Neural cell (in vitro differentiated cells): ENCODE measurements at regions not wholly inside any gene's neighbourhood (a gene's known extent, or its start where the extent isn't known, plus 50 kb on each side); places are given as distances from the start of the nearest gene placed in this dataset.

Source experiments
- H2AFZ ChIP-seq: fragments of 200-600, 300-800 bp; sonication (generic), shearing (Covaris generic); 2 replicates; pipeline ENCODE4 v1.6.0; 2014; ENCODE audit warnings: low read depth, mild to moderate bottlenecking, antibody characterized with exemption, low read length, moderate library complexity
- H3F3A ChIP-seq: fragments of 200-600 bp; shearing (Covaris generic); 2 replicates; pipeline ENCODE4 v1.6.1; 2016; ENCODE audit warnings: mild to moderate bottlenecking, moderate library complexity, mixed read lengths, antibody characterized with exemption, low read length; ENCODE audit not compliant: insufficient read depth, poor library complexity, severe bottlenecking
- H3K27ac ChIP-seq: fragments of 200-600, 300-800 bp; sonication (generic), shearing (Covaris generic); 2 replicates; pipeline ENCODE4 v1.5.1; 2014; ENCODE audit warnings: mild to moderate bottlenecking, low read length, moderate library complexity
- H3K27me3 ChIP-seq: fragments of 300-800, 200-600 bp; sonication (generic), shearing (Covaris generic); 2 replicates; pipeline ENCODE4 v1.6.0; 2014; ENCODE audit warnings: mild to moderate bottlenecking, low read depth, low read length, moderate library complexity; ENCODE audit not compliant: insufficient read depth
- H3K36me3 ChIP-seq: fragments of 300-800, 200-600 bp; sonication (generic), shearing (Covaris generic); 2 replicates; pipeline ENCODE4 v1.5.1; 2014; ENCODE audit warnings: mild to moderate bottlenecking, antibody characterized with exemption, low read length, moderate library complexity; ENCODE audit not compliant: insufficient read depth
- H3K4me2 ChIP-seq: fragments of 300-800, 200-600 bp; sonication (generic), shearing (Covaris generic); 2 replicates; pipeline ENCODE4 v1.6.0; 2014; ENCODE audit warnings: mild to moderate bottlenecking, low read length
- H3K4me3 ChIP-seq: fragments of 300-800, 200-600 bp; sonication (generic), shearing (Covaris generic); 2 replicates; pipeline ENCODE4 v1.5.1; 2014; ENCODE audit warnings: mild to moderate bottlenecking, low read length, moderate library complexity
- H3K79me2 ChIP-seq: fragments of 200-600 bp; shearing (Covaris generic); replicated peaks from 2 replicates; pipeline ENCODE4 v1.6.0; 2014; ENCODE audit warnings: mild to moderate bottlenecking, low read length, moderate library complexity; ENCODE audit not compliant: insufficient read depth
- H3K9ac ChIP-seq: fragments of 300-800, 200-600 bp; sonication (generic), shearing (Covaris generic); 2 replicates; pipeline ENCODE4 v1.6.1; 2016; ENCODE audit warnings: mild to moderate bottlenecking, low read length, mixed read lengths
- H3K9me2 ChIP-seq: fragments of 200-600 bp; shearing (Covaris generic); 2 replicates; pipeline ENCODE4 v1.6.1; 2016; ENCODE audit warnings: mild to moderate bottlenecking, low read length, mixed read lengths; ENCODE audit not compliant: insufficient read depth
- H3K9me3 ChIP-seq: fragments of 200-600, 300-800 bp; sonication (generic), shearing (Covaris generic); 2 replicates; pipeline ENCODE4 v1.6.1; 2016; ENCODE audit warnings: mild to moderate bottlenecking, mixed run types, low read length, moderate library complexity, mixed read lengths
- H4K20me1 ChIP-seq: fragments of 200-600 bp; shearing (Covaris generic); 2 replicates; pipeline ENCODE4 v1.6.1; 2016; ENCODE audit warnings: mild to moderate bottlenecking, mixed run types; ENCODE audit not compliant: insufficient read depth
- EP300 ChIP-seq: fragments of 450-650 bp; conservative IDR thresholded peaks from 2 replicates; pipeline ENCODE4 v1.6.1; 2014; ENCODE audit warnings: antibody characterized with exemption, mild to moderate bottlenecking, moderate library complexity; ENCODE audit not compliant: poor library complexity, severe bottlenecking
- EZH2 ChIP-seq: fragments of 200-600, 300-800 bp; shearing (Covaris generic), sonication (generic); IDR thresholded peaks from 2 replicates; pipeline ENCODE4 v1.6.1; 2014; ENCODE audit warnings: antibody characterized with exemption, low read length, borderline replicate concordance, mild to moderate bottlenecking; ENCODE audit not compliant: insufficient read depth, poor library complexity, severe bottlenecking
- MXI1 ChIP-seq: fragments of 450-650 bp; conservative IDR thresholded peaks from 2 replicates; pipeline ENCODE4 v1.6.1; 2014; ENCODE audit warnings: antibody characterized with exemption, mild to moderate bottlenecking; ENCODE audit not compliant: poor library complexity, severe bottlenecking
- POLR2AphosphoS5 ChIP-seq: IDR thresholded peaks from 2 replicates; pipeline ENCODE4 v1.6.1; 2012
- RAD21 ChIP-seq: fragments of 450-650 bp; conservative IDR thresholded peaks from 2 replicates; pipeline ENCODE4 v1.6.1; 2014; ENCODE audit warnings: antibody characterized with exemption, mild to moderate bottlenecking, moderate library complexity
- SMC3 ChIP-seq: fragments of 450-650 bp; conservative IDR thresholded peaks from 2 replicates; pipeline ENCODE4 v1.6.1; 2014; ENCODE audit warnings: antibody characterized with exemption, mild to moderate bottlenecking, moderate library complexity; ENCODE audit not compliant: poor library complexity
- TAF1 ChIP-seq: IDR thresholded peaks from 2 replicates; pipeline ENCODE4 v1.6.1; 2012; ENCODE audit warnings: low read depth
- TF ChIP-seq, protein P1 (sequence below): IDR thresholded peaks from 2 replicates; pipeline ENCODE4 v1.6.1; 2012; ENCODE audit warnings: borderline replicate concordance
- TF ChIP-seq, protein P2 (sequence below): fragments of 450-650 bp; IDR thresholded peaks from 2 replicates; pipeline ENCODE4 v1.5.1; 2014; ENCODE audit warnings: antibody characterized with exemption, mild to moderate bottlenecking, moderate library complexity; ENCODE audit not compliant: poor library complexity, severe bottlenecking

DNA sequence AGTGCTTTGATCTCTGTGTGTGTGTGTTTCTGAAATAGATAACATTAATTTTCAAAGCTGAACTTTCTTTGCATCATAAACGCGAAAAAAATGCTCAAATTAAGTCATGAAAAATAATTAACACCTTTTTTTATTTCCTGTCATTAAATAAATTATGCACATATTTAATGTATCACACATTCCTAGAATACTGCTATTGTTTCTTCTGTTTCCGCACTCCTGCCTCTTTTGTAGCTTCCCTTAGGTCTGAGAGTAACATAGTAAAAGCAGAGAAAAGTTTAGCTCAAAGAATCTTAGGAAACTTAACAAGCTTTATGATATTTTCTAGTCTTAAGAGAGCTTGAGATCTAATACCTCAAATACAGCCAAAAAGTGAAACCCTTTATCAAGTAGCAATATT lies 504.2 kb downstream of the JRKL start:
- Histone ChIP-seq H3K4me2 (no peak overlapping the region), H3K9me2 (no peaks in the 10 kb centered on the region), H3K9ac (no peak overlapping the region), H3K27ac (no peak overlapping the region), H3K79me2 (no peaks in the 10 kb centered on the region), H3K36me3 (no peaks in the 10 kb centered on the region), H3K27me3 (no peaks in the 10 kb centered on the region), H2AFZ (no peak overlapping the region), H4K20me1 (no peaks in the 10 kb centered on the region), H3K9me3 (no peaks in the 10 kb centered on the region), H3F3A (no peaks in the 10 kb centered on the region), H3K4me3 (no peak overlapping the region)
- TF ChIP-seq, protein P1, sequence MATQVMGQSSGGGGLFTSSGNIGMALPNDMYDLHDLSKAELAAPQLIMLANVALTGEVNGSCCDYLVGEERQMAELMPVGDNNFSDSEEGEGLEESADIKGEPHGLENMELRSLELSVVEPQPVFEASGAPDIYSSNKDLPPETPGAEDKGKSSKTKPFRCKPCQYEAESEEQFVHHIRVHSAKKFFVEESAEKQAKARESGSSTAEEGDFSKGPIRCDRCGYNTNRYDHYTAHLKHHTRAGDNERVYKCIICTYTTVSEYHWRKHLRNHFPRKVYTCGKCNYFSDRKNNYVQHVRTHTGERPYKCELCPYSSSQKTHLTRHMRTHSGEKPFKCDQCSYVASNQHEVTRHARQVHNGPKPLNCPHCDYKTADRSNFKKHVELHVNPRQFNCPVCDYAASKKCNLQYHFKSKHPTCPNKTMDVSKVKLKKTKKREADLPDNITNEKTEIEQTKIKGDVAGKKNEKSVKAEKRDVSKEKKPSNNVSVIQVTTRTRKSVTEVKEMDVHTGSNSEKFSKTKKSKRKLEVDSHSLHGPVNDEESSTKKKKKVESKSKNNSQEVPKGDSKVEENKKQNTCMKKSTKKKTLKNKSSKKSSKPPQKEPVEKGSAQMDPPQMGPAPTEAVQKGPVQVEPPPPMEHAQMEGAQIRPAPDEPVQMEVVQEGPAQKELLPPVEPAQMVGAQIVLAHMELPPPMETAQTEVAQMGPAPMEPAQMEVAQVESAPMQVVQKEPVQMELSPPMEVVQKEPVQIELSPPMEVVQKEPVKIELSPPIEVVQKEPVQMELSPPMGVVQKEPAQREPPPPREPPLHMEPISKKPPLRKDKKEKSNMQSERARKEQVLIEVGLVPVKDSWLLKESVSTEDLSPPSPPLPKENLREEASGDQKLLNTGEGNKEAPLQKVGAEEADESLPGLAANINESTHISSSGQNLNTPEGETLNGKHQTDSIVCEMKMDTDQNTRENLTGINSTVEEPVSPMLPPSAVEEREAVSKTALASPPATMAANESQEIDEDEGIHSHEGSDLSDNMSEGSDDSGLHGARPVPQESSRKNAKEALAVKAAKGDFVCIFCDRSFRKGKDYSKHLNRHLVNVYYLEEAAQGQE, result no peak
- TF ChIP-seq POLR2AphosphoS5, result no peak
- TF ChIP-seq MXI1, result no peak
- TF ChIP-seq, protein P2, sequence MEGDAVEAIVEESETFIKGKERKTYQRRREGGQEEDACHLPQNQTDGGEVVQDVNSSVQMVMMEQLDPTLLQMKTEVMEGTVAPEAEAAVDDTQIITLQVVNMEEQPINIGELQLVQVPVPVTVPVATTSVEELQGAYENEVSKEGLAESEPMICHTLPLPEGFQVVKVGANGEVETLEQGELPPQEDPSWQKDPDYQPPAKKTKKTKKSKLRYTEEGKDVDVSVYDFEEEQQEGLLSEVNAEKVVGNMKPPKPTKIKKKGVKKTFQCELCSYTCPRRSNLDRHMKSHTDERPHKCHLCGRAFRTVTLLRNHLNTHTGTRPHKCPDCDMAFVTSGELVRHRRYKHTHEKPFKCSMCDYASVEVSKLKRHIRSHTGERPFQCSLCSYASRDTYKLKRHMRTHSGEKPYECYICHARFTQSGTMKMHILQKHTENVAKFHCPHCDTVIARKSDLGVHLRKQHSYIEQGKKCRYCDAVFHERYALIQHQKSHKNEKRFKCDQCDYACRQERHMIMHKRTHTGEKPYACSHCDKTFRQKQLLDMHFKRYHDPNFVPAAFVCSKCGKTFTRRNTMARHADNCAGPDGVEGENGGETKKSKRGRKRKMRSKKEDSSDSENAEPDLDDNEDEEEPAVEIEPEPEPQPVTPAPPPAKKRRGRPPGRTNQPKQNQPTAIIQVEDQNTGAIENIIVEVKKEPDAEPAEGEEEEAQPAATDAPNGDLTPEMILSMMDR, result no peak
- TF ChIP-seq EZH2, result no peak
- no peak for TF ChIP-seq TAF1
- no peak for TF ChIP-seq RAD21
- TF ChIP-seq SMC3, result no peak
- no peak for TF ChIP-seq EP300

DNA sequence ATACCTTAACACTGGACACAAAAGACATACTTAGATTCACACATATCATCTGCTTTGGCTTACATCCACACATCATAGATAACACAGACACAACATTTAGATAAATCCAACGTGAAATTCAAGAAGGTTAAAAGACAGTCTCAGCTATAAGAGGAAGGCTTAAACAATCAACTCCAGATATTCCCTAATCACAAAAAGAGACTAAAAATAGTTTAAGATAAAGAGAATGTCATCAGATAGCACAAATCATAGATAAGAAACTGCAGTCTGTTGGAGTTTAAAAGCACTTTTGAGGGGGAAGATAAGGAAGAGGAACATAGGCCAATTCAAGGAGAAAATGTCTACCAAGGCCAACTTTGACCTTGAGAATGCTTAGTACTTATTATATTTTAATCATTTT lies 504.8 kb downstream of the JRKL start:
- Histone ChIP-seq H3K27ac (no peak overlapping the region), H3K9me3 (no peaks in the 10 kb centered on the region), H3K4me2 (no peak overlapping the region), H3K79me2 (no peaks in the 10 kb centered on the region), H3F3A (no peaks in the 10 kb centered on the region), H3K36me3 (no peaks in the 10 kb centered on the region), H3K4me3 (no peak overlapping the region), H3K9ac (no peak overlapping the region), H3K27me3 (no peaks in the 10 kb centered on the region), H2AFZ (peak overlapping the region; percentile 9), H3K9me2 (no peaks in the 10 kb centered on the region), H4K20me1 (no peaks in the 10 kb centered on the region)
- no peak for TF ChIP-seq TAF1
- TF ChIP-seq MXI1, result no peak
- TF ChIP-seq, protein P2, result no peak
- no peak for TF ChIP-seq EP300
- TF ChIP-seq, protein P1, result no peak
- no peak for TF ChIP-seq EZH2
- no peak for TF ChIP-seq SMC3
